ENCODE measurements at regions not wholly inside any gene's neighbourhood (a gene's known extent, or its start where the extent isn't known, plus 50 kb on each side); places are given as distances from the start of the nearest gene placed in this dataset.
"Not testable (repeated sequence)": the region's sequence is repeated elsewhere in the genome, so short reads cannot be mapped to it uniquely, and the experiment has no call there.

DNA sequence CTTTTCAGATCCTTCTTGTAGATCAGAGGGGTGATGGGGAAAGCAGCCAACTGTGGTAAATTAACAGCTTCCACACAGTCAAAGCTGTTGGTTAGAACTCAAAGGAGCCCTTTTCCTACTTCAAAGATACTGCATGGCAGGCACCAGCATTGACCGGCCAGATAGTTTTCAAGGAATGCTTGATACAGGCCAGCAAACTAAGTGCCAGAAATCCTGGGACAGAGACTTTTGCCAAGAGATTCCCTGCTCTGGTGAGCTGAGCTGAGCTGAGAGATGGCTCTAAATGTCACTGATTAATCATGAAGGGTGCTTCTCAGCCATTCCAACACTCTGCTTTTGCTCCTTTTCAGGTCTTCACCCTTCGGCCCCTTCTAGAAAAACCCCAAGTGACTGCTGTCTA is 131.6 kb upstream of the MED14 start:
- peak overlapping the region; percentile 16 for H3K4me2 ChIP-seq (ENCODE audit: low read length, poor library complexity, severe bottlenecking)
- peaks cover 4% of the 10 kb centered on the region for H3K9me3 ChIP-seq (ENCODE audit: control insufficient read depth, low read length)
- H3K18ac ChIP-seq (ENCODE audit: low read depth in 1 of 2, low read length in 2 of 2): no peak overlapping the region
- H3K79me1 ChIP-seq (replicated peaks; ENCODE audit: low read length, poor library complexity, severe bottlenecking): no peaks in the 10 kb centered on the region
- no peak overlapping the region for H3K4me3 ChIP-seq (ENCODE audit: insufficient read depth in 1 of 2, low read depth in 1 of 2, low read length in 2 of 2)
- no peaks in the 10 kb centered on the region for H3K27me3 ChIP-seq (ENCODE audit: control insufficient read depth in 1 of 2, insufficient read depth in 1 of 2, low read length in 2 of 2)
- H3K9ac ChIP-seq (ENCODE audit: low read length): no peak overlapping the region
- H2BK5ac ChIP-seq (ENCODE audit: low read depth, low read length, poor library complexity, severe bottlenecking): peak overlapping the region; percentile 73
- H3K36me3 ChIP-seq (ENCODE audit: control insufficient read depth in 1 of 2, insufficient read depth in 2 of 2, low read depth in 1 of 2, low read length in 2 of 2): no peaks in the 10 kb centered on the region
- no peak overlapping the region for H4K8ac ChIP-seq (ENCODE audit: low read length)
- H2BK120ac ChIP-seq (ENCODE audit: low read depth, low read length): no peak overlapping the region
- 62% methylated on average over 1 of the region's 2 CpGs for WGBS
- H3K23ac ChIP-seq (ENCODE audit: low read length in 2 of 2): no peak overlapping the region
- H2AFZ ChIP-seq (ENCODE audit: low read depth, low read length): no peak overlapping the region
- no peak for DNase-seq
- H4K91ac ChIP-seq (ENCODE audit: low read length): no peak overlapping the region
- H2AK5ac ChIP-seq (ENCODE audit: low read length, severe bottlenecking): no peak overlapping the region
- no peak overlapping the region for H2BK12ac ChIP-seq (ENCODE audit: low read length in 2 of 2)
- H3K14ac ChIP-seq (ENCODE audit: low read length in 2 of 2): no peak overlapping the region
- H3K27ac ChIP-seq (ENCODE audit: low read length, poor library complexity, severe bottlenecking): peak overlapping the region; percentile 88
- H2BK15ac ChIP-seq (ENCODE audit: low read depth, poor library complexity, severe bottlenecking): no peak overlapping the region
- H3K4me1 ChIP-seq (ENCODE audit: control insufficient read depth, insufficient read depth, low read depth, low read length): peaks cover 2% of the 10 kb centered on the region
- no peak overlapping the region for H3K4ac ChIP-seq (ENCODE audit: low read depth in 1 of 2, low read length in 2 of 2)

DNA sequence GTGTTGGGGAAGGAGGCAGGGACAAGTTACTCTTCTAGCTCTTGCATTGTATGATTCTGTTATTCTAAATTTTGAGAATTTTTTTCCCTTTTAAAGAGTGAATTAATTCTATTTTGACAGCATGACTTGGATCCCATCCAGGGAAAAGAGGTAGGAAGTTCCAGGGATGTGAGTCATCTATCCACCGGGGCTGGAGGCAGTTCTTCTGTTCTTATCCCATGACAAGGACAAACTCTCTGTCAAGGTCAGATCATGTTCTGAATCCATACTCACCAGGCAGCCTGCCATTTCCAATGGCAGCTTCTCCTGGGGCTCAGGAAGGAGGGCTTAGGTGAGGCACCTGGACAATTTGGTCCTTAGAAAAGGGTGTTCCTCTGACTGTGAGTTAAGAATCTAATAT is 132.0 kb upstream of the MED14 start:
- DNase-seq: peak; percentile 15
- Histone ChIP-seq H4K91ac (ENCODE audit: low read length) (no peak overlapping the region), H3K27ac (ENCODE audit: low read length, poor library complexity, severe bottlenecking) (peak overlapping the region; percentile 88), H4K8ac (ENCODE audit: low read length) (no peak overlapping the region), H2BK15ac (ENCODE audit: low read depth, poor library complexity, severe bottlenecking) (no peak overlapping the region), H2BK5ac (ENCODE audit: low read depth, low read length, poor library complexity, severe bottlenecking) (peak overlapping the region; percentile 70), H2BK12ac (ENCODE audit: low read length in 2 of 2) (no peak overlapping the region), H3K4me3 (ENCODE audit: insufficient read depth in 1 of 2, low read depth in 1 of 2, low read length in 2 of 2) (no peak overlapping the region), H3K9ac (ENCODE audit: low read length) (no peak overlapping the region), H3K27me3 (ENCODE audit: control insufficient read depth in 1 of 2, insufficient read depth in 1 of 2, low read length in 2 of 2) (peaks cover 0 to 2% of the 10 kb centered on the region in 2 experiments), H3K18ac (ENCODE audit: low read depth in 1 of 2, low read length in 2 of 2) (no peak overlapping the region), H3K4me2 (ENCODE audit: low read length, poor library complexity, severe bottlenecking) (peak overlapping the region; percentile 16), H2AK5ac (ENCODE audit: low read length, severe bottlenecking) (no peak overlapping the region), H3K23ac (ENCODE audit: low read length in 2 of 2) (no peak overlapping the region), H3K4ac (ENCODE audit: low read depth in 1 of 2, low read length in 2 of 2) (no peak overlapping the region), H3K36me3 (ENCODE audit: control insufficient read depth in 1 of 2, insufficient read depth in 2 of 2, low read depth in 1 of 2, low read length in 2 of 2) (no peaks in the 10 kb centered on the region), H3K9me3 (ENCODE audit: control insufficient read depth, low read length) (peaks cover 4% of the 10 kb centered on the region), H2BK120ac (ENCODE audit: low read depth, low read length) (no peak overlapping the region), H3K14ac (ENCODE audit: low read length in 2 of 2) (no peak overlapping the region), H2AFZ (ENCODE audit: low read depth, low read length) (no peak overlapping the region), H3K79me1 (replicated peaks; ENCODE audit: low read length, poor library complexity, severe bottlenecking) (no peaks in the 10 kb centered on the region), H3K4me1 (ENCODE audit: control insufficient read depth, insufficient read depth, low read depth, low read length) (peaks cover 2% of the 10 kb centered on the region)
- WGBS: 0% methylated on average over 1 of the region's 1 CpG

DNA sequence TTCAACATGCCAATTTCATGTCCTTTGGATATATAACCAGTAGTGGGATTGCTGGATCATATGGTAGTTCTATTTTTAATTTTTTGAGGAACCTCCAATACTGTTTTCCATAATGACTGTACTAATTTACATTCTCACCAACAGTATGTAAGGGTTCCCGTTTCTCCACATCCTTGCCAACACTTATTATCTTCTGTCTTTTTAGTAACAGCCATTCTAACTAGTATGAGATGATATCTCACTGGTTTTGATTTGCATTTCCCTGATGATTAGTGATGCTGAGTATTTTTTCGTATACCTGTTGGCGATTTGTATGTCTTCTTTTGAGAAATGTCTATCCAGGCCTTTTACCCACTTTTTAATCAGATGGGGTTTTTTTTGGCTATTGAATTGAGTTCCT is 133.5 kb upstream of the MED14 start:
- Histone ChIP-seq H3K9ac (ENCODE audit: low read length) (no peak overlapping the region), H2BK12ac (ENCODE audit: low read length in 2 of 2) (no peak overlapping the region), H2AK5ac (ENCODE audit: low read length, severe bottlenecking) (no peak overlapping the region), H2AFZ (ENCODE audit: low read depth, low read length) (no peak overlapping the region), H3K79me1 (replicated peaks; ENCODE audit: low read length, poor library complexity, severe bottlenecking) (no peaks in the 10 kb centered on the region), H3K4me1 (ENCODE audit: control insufficient read depth, insufficient read depth, low read depth, low read length) (peaks cover 2% of the 10 kb centered on the region), H3K27me3 (ENCODE audit: control insufficient read depth in 1 of 2, insufficient read depth in 1 of 2, low read length in 2 of 2) (peaks cover 0 to 8% of the 10 kb centered on the region in 2 experiments), H3K4me2 (ENCODE audit: low read length, poor library complexity, severe bottlenecking) (no peak overlapping the region), H3K27ac (ENCODE audit: low read length, poor library complexity, severe bottlenecking) (no peak overlapping the region), H3K9me3 (ENCODE audit: control insufficient read depth, low read length) (peaks cover 4% of the 10 kb centered on the region), H3K36me3 (ENCODE audit: control insufficient read depth in 1 of 2, insufficient read depth in 2 of 2, low read depth in 1 of 2, low read length in 2 of 2) (no peaks in the 10 kb centered on the region), H2BK5ac (ENCODE audit: low read depth, low read length, poor library complexity, severe bottlenecking) (no peak overlapping the region), H4K8ac (ENCODE audit: low read length) (no peak overlapping the region), H3K14ac (ENCODE audit: low read length in 2 of 2) (no peak overlapping the region), H2BK15ac (ENCODE audit: low read depth, poor library complexity, severe bottlenecking) (no peak overlapping the region), H3K4me3 (ENCODE audit: insufficient read depth in 1 of 2, low read depth in 1 of 2, low read length in 2 of 2) (no peak overlapping the region), H3K4ac (ENCODE audit: low read depth in 1 of 2, low read length in 2 of 2) (no peak overlapping the region), H3K18ac (ENCODE audit: low read depth in 1 of 2, low read length in 2 of 2) (no peak overlapping the region), H4K91ac (ENCODE audit: low read length) (no peak overlapping the region), H3K23ac (ENCODE audit: low read length in 2 of 2) (no peak overlapping the region), H2BK120ac (ENCODE audit: low read depth, low read length) (no peak overlapping the region)
- no CpG with 5 or more reads among the region's 3 CpGs for WGBS
- no peak for DNase-seq

DNA sequence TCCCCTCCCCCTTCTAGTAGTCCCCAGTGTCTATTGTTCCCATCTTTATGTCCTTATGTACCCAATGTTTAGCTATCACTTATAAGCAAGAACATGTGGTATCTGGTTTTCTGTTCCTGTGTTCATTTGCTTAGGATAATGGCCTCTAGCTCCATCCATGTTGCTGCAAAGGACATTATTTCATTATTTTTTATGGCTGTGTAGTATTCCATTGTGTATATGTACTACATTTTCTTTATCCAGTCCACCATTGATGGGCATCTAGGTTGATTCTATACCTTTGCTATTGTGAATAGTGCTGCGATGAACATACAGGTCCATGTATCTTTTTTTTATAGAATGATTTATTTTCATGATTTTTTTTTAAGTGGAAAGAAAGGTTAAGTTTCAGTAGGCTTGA is 135.6 kb upstream of the MED14 start:
- not testable (repeated sequence) for H3K14ac ChIP-seq (ENCODE audit: low read length in 2 of 2); DNase-seq; H2BK12ac ChIP-seq (ENCODE audit: low read length in 2 of 2); H3K9me3 ChIP-seq (ENCODE audit: control insufficient read depth, low read length); H3K9ac ChIP-seq (ENCODE audit: low read length); H3K4me1 ChIP-seq (ENCODE audit: control insufficient read depth, insufficient read depth, low read depth, low read length); H2AK5ac ChIP-seq (ENCODE audit: low read length, severe bottlenecking); H2BK15ac ChIP-seq (ENCODE audit: low read depth, poor library complexity, severe bottlenecking); H4K8ac ChIP-seq (ENCODE audit: low read length); H3K23ac ChIP-seq (ENCODE audit: low read length in 2 of 2); H3K79me1 ChIP-seq (replicated peaks; ENCODE audit: low read length, poor library complexity, severe bottlenecking); H3K4me2 ChIP-seq (ENCODE audit: low read length, poor library complexity, severe bottlenecking); H2BK120ac ChIP-seq (ENCODE audit: low read depth, low read length); H3K4me3 ChIP-seq (ENCODE audit: insufficient read depth in 1 of 2, low read depth in 1 of 2, low read length in 2 of 2); H3K27ac ChIP-seq (ENCODE audit: low read length, poor library complexity, severe bottlenecking); H3K36me3 ChIP-seq (ENCODE audit: control insufficient read depth in 1 of 2, insufficient read depth in 2 of 2, low read depth in 1 of 2, low read length in 2 of 2); H4K91ac ChIP-seq (ENCODE audit: low read length); H2BK5ac ChIP-seq (ENCODE audit: low read depth, low read length, poor library complexity, severe bottlenecking); H3K18ac ChIP-seq (ENCODE audit: low read depth in 1 of 2, low read length in 2 of 2); H3K4ac ChIP-seq (ENCODE audit: low read depth in 1 of 2, low read length in 2 of 2); H2AFZ ChIP-seq (ENCODE audit: low read depth, low read length)
- WGBS: no CpG with 5 or more reads among the region's 1 CpG
- H3K27me3 ChIP-seq (ENCODE audit: control insufficient read depth in 1 of 2, insufficient read depth in 1 of 2, low read length in 2 of 2): peaks cover 0 to 26% of the 10 kb centered on the region in 2 experiments

Data from mesenchymal stem cell (in vitro differentiated cells and primary cell).